Trophoblast cell (in vitro differentiated cells and primary cell): ENCODE measurements at regions not wholly inside any gene's neighbourhood (a gene's known extent, or its start where the extent isn't known, plus 50 kb on each side); places are given as distances from the start of the nearest gene placed in this dataset.

ENCODE experiments used
- DNase-seq, 2 donors: peaks; one replicate each; pipeline ENCODE4 v3.0.0-alpha.2; 2016
- H2AFZ ChIP-seq: 2 replicates; pipeline ENCODE4 v1.6.1; 2013; ENCODE audit warnings: low read length, moderate library complexity, mild to moderate bottlenecking; ENCODE audit not compliant: insufficient read depth, poor library complexity
- H2AK5ac ChIP-seq: 2 replicates; pipeline ENCODE4 v1.6.1; 2013; ENCODE audit warnings: mild to moderate bottlenecking, low read length
- H2BK120ac ChIP-seq: 2 replicates; pipeline ENCODE4 v1.6.1; 2013; ENCODE audit warnings: low read length, mild to moderate bottlenecking, moderate library complexity; ENCODE audit not compliant: insufficient read depth, poor library complexity
- H2BK12ac ChIP-seq: 2 replicates; pipeline ENCODE4 v1.6.1; 2013; ENCODE audit warnings: mild to moderate bottlenecking, low read length, moderate library complexity
- H2BK5ac ChIP-seq: 2 replicates; pipeline ENCODE4 v1.6.1; 2013; ENCODE audit warnings: low read length, low read depth, moderate library complexity, mild to moderate bottlenecking; ENCODE audit not compliant: poor library complexity
- H3K14ac ChIP-seq: 2 replicates; pipeline ENCODE4 v1.6.1; 2013; ENCODE audit warnings: mild to moderate bottlenecking, low read length
- H3K18ac ChIP-seq: 2 replicates; pipeline ENCODE4 v1.6.1; 2013; ENCODE audit warnings: mild to moderate bottlenecking, low read length
- H3K23ac ChIP-seq: 2 replicates; pipeline ENCODE4 v1.6.1; 2013; ENCODE audit warnings: low read length
- H3K27ac ChIP-seq: 2 replicates; pipeline ENCODE4 v1.5.1; 2013; ENCODE audit warnings: low read depth, mild to moderate bottlenecking, inconsistent platforms, low read length, moderate library complexity
- H3K27me3 ChIP-seq: 2 replicates; pipeline ENCODE4 v1.6.1; 2013; ENCODE audit warnings: inconsistent platforms, mild to moderate bottlenecking, low read length, moderate library complexity; ENCODE audit not compliant: insufficient read depth
- H3K36me3 ChIP-seq, 2 experiments: 1 replicate in 1 of 2; 2 replicates in 1 of 2; pipeline ENCODE4 v1.6.1; 2013; ENCODE audit warnings: low read length in 2 of 2, mild to moderate bottlenecking in 2 of 2, moderate library complexity in 1 of 2; ENCODE audit not compliant: insufficient read depth in 2 of 2, control insufficient read depth in 1 of 2
- H3K4ac ChIP-seq: 2 replicates; pipeline ENCODE4 v1.6.1; 2013; ENCODE audit warnings: low read depth, mild to moderate bottlenecking, low read length, moderate library complexity
- H3K4me1 ChIP-seq, 2 experiments: 1 replicate in 1 of 2; 2 replicates in 1 of 2; pipeline ENCODE4 v1.6.1; 2013; ENCODE audit warnings: low read length in 2 of 2, mild to moderate bottlenecking in 2 of 2, moderate library complexity in 1 of 2; ENCODE audit not compliant: insufficient read depth in 2 of 2, control insufficient read depth in 1 of 2
- H3K4me2 ChIP-seq: 2 replicates; pipeline ENCODE4 v1.6.1; 2013; ENCODE audit warnings: inconsistent platforms, mild to moderate bottlenecking, low read length, moderate library complexity
- H3K4me3 ChIP-seq: 2 replicates; pipeline ENCODE4 v1.5.1; 2013; ENCODE audit warnings: mild to moderate bottlenecking, low read depth, low read length, inconsistent platforms
- H3K79me1 ChIP-seq: one replicate; pipeline ENCODE4 v1.6.1; 2013; ENCODE audit warnings: low read length
- H3K79me2 ChIP-seq: 2 replicates; pipeline ENCODE4 v1.6.1; 2013; ENCODE audit warnings: low read length, mild to moderate bottlenecking; ENCODE audit not compliant: control insufficient read depth, insufficient read depth, poor library complexity
- H3K9ac ChIP-seq: 2 replicates; pipeline ENCODE4 v1.6.1; 2013; ENCODE audit warnings: mild to moderate bottlenecking, low read length
- H3K9me3 ChIP-seq: 2 replicates; pipeline ENCODE4 v1.6.1; 2013; ENCODE audit warnings: low read depth, mild to moderate bottlenecking, control low read depth, inconsistent platforms, low read length; ENCODE audit not compliant: insufficient read depth
- H4K12ac ChIP-seq: 2 replicates; pipeline ENCODE4 v1.6.1; 2013; ENCODE audit warnings: low read depth, mild to moderate bottlenecking, low read length, moderate library complexity
- H4K8ac ChIP-seq: 2 replicates; pipeline ENCODE4 v1.6.1; 2013; ENCODE audit warnings: low read depth, mild to moderate bottlenecking, low read length, moderate library complexity
- H4K91ac ChIP-seq: one replicate; pipeline ENCODE4 v1.6.1; 2013; ENCODE audit warnings: low read depth, mild to moderate bottlenecking, low read length, moderate library complexity
- WGBS: extraction: QIAGEN DNeasy Blood & Tissue Kit; methylation state at CpG from one replicate; pipeline ENCODE4 v1.1.7; 2013; ENCODE audit warnings: missing lambda C conversion rate; ENCODE audit not compliant: insufficient read length, insufficient coverage; ENCODE audit errors: extremely low coverage; 5-methylcytosine and 5-hydroxymethylcytosine counted together

DNA sequence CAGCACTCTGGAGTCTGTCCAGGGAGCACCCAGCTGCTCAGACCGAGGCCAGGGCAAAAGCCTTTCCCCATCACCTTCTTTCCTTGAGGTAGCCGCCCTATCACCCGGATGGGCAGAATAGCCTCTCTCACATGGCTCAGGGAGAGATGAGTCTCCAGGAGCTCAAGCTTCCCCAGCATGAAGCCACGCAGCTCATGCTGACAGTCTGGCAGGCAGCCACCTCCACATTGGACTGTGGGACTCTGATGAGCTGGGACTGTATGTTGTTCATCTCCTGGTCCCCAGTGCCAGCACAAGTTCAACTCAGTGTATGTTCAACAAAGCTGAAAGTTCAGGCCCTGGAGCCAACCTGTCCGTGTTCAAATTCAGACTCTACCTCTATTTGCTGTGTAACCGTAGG is 75.2 kb upstream of the ZC3H12A start:
- H2BK5ac ChIP-seq = no peak overlapping the region
- H3K36me3 ChIP-seq = no peaks in the 10 kb centered on the region
- H3K14ac ChIP-seq = no peak overlapping the region
- H4K12ac ChIP-seq = no peak overlapping the region
- H3K4me3 ChIP-seq = no peak overlapping the region
- no peaks in the 10 kb centered on the region for H3K4me1 ChIP-seq
- no peak overlapping the region for H3K18ac ChIP-seq
- DNase-seq = no peak
- H2BK120ac ChIP-seq = no peak overlapping the region
- H3K79me2 ChIP-seq = no peaks in the 10 kb centered on the region
- H2AFZ ChIP-seq = no peak overlapping the region
- H2AK5ac ChIP-seq = no peak overlapping the region
- H3K27me3 ChIP-seq = no peaks in the 10 kb centered on the region
- H3K4me2 ChIP-seq = no peak overlapping the region
- H3K4ac ChIP-seq = no peak overlapping the region
- H3K79me1 ChIP-seq = no peaks in the 10 kb centered on the region
- H4K91ac ChIP-seq = no peak overlapping the region
- no peaks in the 10 kb centered on the region for H3K9me3 ChIP-seq
- H2BK12ac ChIP-seq = no peak overlapping the region
- WGBS = no CpG with 5 or more reads among the region's 6 CpGs
- H3K23ac ChIP-seq = no peak overlapping the region
- no peak overlapping the region for H3K27ac ChIP-seq
- H4K8ac ChIP-seq = no peak overlapping the region
- H3K9ac ChIP-seq = no peak overlapping the region

DNA sequence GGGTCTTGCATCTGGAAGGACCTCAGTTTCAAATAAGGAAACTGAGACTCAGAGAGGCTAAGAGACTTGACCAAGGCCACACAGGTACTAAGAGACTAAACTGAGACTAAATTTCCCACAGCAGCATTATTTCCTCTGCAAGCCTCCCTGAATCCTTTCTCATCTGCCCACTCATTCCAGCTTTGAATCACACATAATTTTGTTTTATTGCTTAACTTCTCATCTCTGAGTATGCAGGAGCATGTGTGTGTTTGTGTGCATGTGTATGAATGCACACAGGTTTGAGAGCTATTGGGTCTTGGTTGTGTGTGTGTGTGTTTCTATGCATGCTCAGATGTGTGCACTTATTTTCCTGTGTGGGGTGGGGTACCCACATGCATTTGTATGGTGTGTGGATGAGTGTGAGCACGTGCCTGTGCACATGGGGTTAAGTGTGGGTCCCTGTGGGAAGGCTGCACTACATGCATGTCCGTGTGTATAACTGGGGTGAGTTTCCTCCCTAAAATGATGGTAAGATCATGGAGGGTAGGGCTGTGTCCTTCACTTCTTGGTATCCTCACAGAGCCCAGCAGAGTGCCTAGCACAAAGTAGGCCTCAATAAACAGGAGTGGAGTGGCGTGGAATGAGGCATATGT is 74.4 kb upstream of the ZC3H12A start:
- Histone ChIP-seq H3K4me2 (no peak overlapping the region), H3K79me2 (no peaks in the 10 kb centered on the region), H3K79me1 (no peaks in the 10 kb centered on the region), H3K9ac (no peak overlapping the region), H2AFZ (no peak overlapping the region), H3K4me3 (no peak overlapping the region), H3K36me3 (no peaks in the 10 kb centered on the region), H4K91ac (no peak overlapping the region), H4K12ac (no peak overlapping the region), H2AK5ac (no peak overlapping the region), H3K18ac (no peak overlapping the region), H2BK120ac (no peak overlapping the region), H2BK12ac (no peak overlapping the region), H2BK5ac (no peak overlapping the region), H3K4ac (no peak overlapping the region), H3K14ac (no peak overlapping the region), H3K23ac (peak overlapping the region; percentile 90), H3K27me3 (no peaks in the 10 kb centered on the region), H3K4me1 (no peaks in the 10 kb centered on the region), H3K9me3 (no peaks in the 10 kb centered on the region), H3K27ac (no peak overlapping the region), H4K8ac (no peak overlapping the region)
- no CpG with 5 or more reads among the region's 3 CpGs for WGBS
- DNase-seq = no peak

- no peak overlapping the region for H2AK5ac ChIP-seq
These were observed 73.7 kb upstream of the ZC3H12A start for GRCh38 chr1:37400466-37401225.

GRCh38 chr1:37403166-37403565 is 71.2 kb upstream of the ZC3H12A start:
- Histone ChIP-seq H3K4me2 (no peak overlapping the region), H4K91ac (no peak overlapping the region), H2BK5ac (no peak overlapping the region), H3K4me1 (no peaks in the 10 kb centered on the region), H3K36me3 (no peaks in the 10 kb centered on the region), H3K14ac (no peak overlapping the region), H2BK12ac (no peak overlapping the region), H3K27ac (no peak overlapping the region), H3K79me2 (no peaks in the 10 kb centered on the region), H4K12ac (no peak overlapping the region), H3K79me1 (no peaks in the 10 kb centered on the region), H3K9ac (no peak overlapping the region), H3K27me3 (no peaks in the 10 kb centered on the region), H4K8ac (no peak overlapping the region), H3K18ac (no peak overlapping the region), H3K23ac (no peak overlapping the region), H2AK5ac (no peak overlapping the region), H2BK120ac (no peak overlapping the region), H3K9me3 (no peaks in the 10 kb centered on the region), H3K4ac (no peak overlapping the region), H2AFZ (no peak overlapping the region), H3K4me3 (no peak overlapping the region)
- DNase-seq = no peak
- no CpG with 5 or more reads among the region's 4 CpGs for WGBS

More at GRCh38 chr1:37400466-37401225, 73.7 kb upstream of the ZC3H12A start:
- Histone ChIP-seq H2BK5ac (no peak overlapping the region), H3K27me3 (no peaks in the 10 kb centered on the region), H3K4ac (no peak overlapping the region), H3K4me3 (no peak overlapping the region), H3K9me3 (no peaks in the 10 kb centered on the region), H3K4me1 (no peaks in the 10 kb centered on the region), H2BK120ac (no peak overlapping the region), H3K14ac (no peak overlapping the region), H3K79me2 (no peaks in the 10 kb centered on the region), H4K8ac (no peak overlapping the region), H3K36me3 (no peaks in the 10 kb centered on the region), H4K12ac (no peak overlapping the region), H3K4me2 (no peak overlapping the region), H2BK12ac (no peak overlapping the region), H3K79me1 (no peaks in the 10 kb centered on the region), H3K18ac (no peak overlapping the region), H2AFZ (no peak overlapping the region), H3K9ac (no peak overlapping the region), H3K23ac (no peak overlapping the region), H3K27ac (no peak overlapping the region), H4K91ac (no peak overlapping the region)
- no CpG with 5 or more reads among the region's 21 CpGs for WGBS
- no peak for DNase-seq
